Iris pigment epithelial cell (primary cell): ENCODE measurements at regions not wholly inside any gene's neighbourhood (a gene's known extent, or its start where the extent isn't known, plus 50 kb on each side); places are given as distances from the start of the nearest gene placed in this dataset.
"Not testable (repeated sequence)": the region's sequence is repeated elsewhere in the genome, so short reads cannot be mapped to it uniquely, and the experiment has no call there.

Source experiments
- DNase-seq: peaks from one replicate; pipeline ENCODE4 v3.0.0-alpha.2; 2011; ENCODE audit warnings: low read depth

GRCh38 chr2:114261366-114261765 lies 181.1 kb upstream of the DPP10 start:
- DNase-seq = no peak

- DNase-seq = no peak
These were observed 177.2 kb upstream of the DPP10 start for GRCh38 chr2:114265261-114265660.

GRCh38 chr2:114274957-114275356 lies 167.5 kb upstream of the DPP10 start:
- no peak for DNase-seq

GRCh38 chr2:114281188-114281587 lies 161.3 kb upstream of the DPP10 start:
- DNase-seq = no peak

GRCh38 chr2:114283774-114284173 lies 158.7 kb upstream of the DPP10 start:
- DNase-seq = no peak

- no peak for DNase-seq
These were observed 156.0 kb upstream of the DPP10 start for GRCh38 chr2:114286438-114286837.

- DNase-seq = no peak
These were observed 149.1 kb upstream of the DPP10 start for GRCh38 chr2:114293355-114293754.

GRCh38 chr2:114294741-114295140 lies 147.7 kb upstream of the DPP10 start:
- no peak for DNase-seq

GRCh38 chr2:114300351-114300750 lies 142.1 kb upstream of the DPP10 start:
- DNase-seq = not testable (repeated sequence)

- DNase-seq = no peak
These were observed 125.7 kb upstream of the DPP10 start for GRCh38 chr2:114316532-114317300.

GRCh38 chr2:114330594-114330993 lies 111.8 kb upstream of the DPP10 start:
- no peak for DNase-seq

- no peak for DNase-seq
These were observed 110.5 kb upstream of the DPP10 start for GRCh38 chr2:114331934-114332333.

- no peak for DNase-seq
These were observed 97.2 kb upstream of the DPP10 start for GRCh38 chr2:114345246-114345645.

GRCh38 chr2:114346658-114347057 lies 95.8 kb upstream of the DPP10 start:
- DNase-seq = no peak

- DNase-seq = no peak
These were observed 92.2 kb upstream of the DPP10 start for GRCh38 chr2:114350186-114350725.

GRCh38 chr2:114352988-114353387 lies 89.5 kb upstream of the DPP10 start:
- no peak for DNase-seq

GRCh38 chr2:114354199-114354598 lies 88.2 kb upstream of the DPP10 start:
- no peak for DNase-seq

GRCh38 chr2:114368705-114369104 lies 73.7 kb upstream of the DPP10 start:
- no peak for DNase-seq

GRCh38 chr2:114371721-114372120 lies 70.7 kb upstream of the DPP10 start:
- not testable (repeated sequence) for DNase-seq

- no peak for DNase-seq
These were observed 68.8 kb upstream of the DPP10 start for GRCh38 chr2:114373591-114373990.

GRCh38 chr2:114384441-114384840 lies 58.0 kb upstream of the DPP10 start:
- DNase-seq = no peak

- no peak for DNase-seq
These were observed 53.4 kb upstream of the DPP10 start for GRCh38 chr2:114389021-114389420.
